Stomach (tissue), 4 donors: ENCODE measurements at regions not wholly inside any gene's neighbourhood (a gene's known extent, or its start where the extent isn't known, plus 50 kb on each side); places are given as distances from the start of the nearest gene placed in this dataset.

ENCODE experiments used
- EP300 ChIP-seq: sonication (generic); formaldehyde crosslinking; IDR thresholded peaks from one replicate; pipeline ENCODE4 v1.6.1; 2017; ENCODE audit warnings: antibody characterized with exemption
- POLR2A ChIP-seq, 4 donors: fragments of 450-650 bp; IDR thresholded peaks; one replicate each; pipeline ENCODE4 v1.6.1; 2016; ENCODE audit warnings: antibody characterized with exemption in 4 of 4, control low read depth in 2 of 4, mild to moderate bottlenecking in 1 of 4, moderate library complexity in 1 of 4
- POLR2AphosphoS5 ChIP-seq, 3 donors: sonication (generic); formaldehyde crosslinking; IDR thresholded peaks; one replicate each; pipeline ENCODE4 v1.6.1; 2016; ENCODE audit warnings: antibody characterized with exemption in 3 of 3
- TF ChIP-seq, protein P1 (sequence below), 7 experiments: fragments of 450-650 bp in 4 of 7; fragments of 200-600 bp in 3 of 7; sonication (generic) in 3 of 7; IDR thresholded peaks; one replicate each; pipeline ENCODE4 v1.5.1; 2016 to 2019; ENCODE audit warnings: antibody characterized with exemption in 7 of 7, control low read depth in 2 of 7, mild to moderate bottlenecking in 1 of 7

DNA sequence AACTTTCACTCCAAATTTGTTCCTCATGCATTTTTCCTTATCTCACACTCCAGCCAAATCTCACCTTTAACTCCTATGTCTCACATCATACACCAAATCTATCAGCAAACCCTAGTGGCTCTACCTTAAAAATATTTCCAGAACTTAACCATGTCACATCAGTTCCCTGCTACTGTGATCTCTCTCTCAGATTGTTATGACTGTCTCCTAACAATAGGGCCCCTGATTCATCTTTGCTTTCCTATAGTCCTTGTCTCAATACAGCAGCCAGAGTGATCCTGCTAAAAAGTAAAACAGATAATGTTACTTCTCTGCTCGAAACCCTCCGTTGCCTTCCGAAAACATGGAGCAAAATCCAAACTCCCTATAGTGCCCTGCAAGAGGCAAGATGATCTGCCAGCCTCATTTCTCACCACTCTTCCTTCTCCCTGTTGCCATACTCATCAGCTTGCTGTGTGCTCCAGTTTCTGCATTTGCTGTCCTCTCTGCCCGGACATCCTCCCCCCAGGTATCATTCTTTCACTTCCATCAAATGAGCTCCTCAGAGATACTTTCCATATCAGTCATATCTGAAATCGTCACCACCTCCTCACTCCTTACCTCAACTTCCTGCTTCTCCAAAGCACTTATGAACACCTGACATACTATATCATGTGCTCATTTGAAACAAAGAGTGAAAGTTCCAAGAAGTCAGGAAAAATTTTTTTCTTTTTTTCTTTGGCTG is 293.4 kb upstream of the NR3C2 start:
- TF ChIP-seq, protein P1, sequence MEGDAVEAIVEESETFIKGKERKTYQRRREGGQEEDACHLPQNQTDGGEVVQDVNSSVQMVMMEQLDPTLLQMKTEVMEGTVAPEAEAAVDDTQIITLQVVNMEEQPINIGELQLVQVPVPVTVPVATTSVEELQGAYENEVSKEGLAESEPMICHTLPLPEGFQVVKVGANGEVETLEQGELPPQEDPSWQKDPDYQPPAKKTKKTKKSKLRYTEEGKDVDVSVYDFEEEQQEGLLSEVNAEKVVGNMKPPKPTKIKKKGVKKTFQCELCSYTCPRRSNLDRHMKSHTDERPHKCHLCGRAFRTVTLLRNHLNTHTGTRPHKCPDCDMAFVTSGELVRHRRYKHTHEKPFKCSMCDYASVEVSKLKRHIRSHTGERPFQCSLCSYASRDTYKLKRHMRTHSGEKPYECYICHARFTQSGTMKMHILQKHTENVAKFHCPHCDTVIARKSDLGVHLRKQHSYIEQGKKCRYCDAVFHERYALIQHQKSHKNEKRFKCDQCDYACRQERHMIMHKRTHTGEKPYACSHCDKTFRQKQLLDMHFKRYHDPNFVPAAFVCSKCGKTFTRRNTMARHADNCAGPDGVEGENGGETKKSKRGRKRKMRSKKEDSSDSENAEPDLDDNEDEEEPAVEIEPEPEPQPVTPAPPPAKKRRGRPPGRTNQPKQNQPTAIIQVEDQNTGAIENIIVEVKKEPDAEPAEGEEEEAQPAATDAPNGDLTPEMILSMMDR (IDR thresholded peaks at IDR 0.05): no peak
- no peak for TF ChIP-seq POLR2A (IDR thresholded peaks at IDR 0.05)
- TF ChIP-seq POLR2AphosphoS5 (IDR thresholded peaks at IDR 0.05): no peak
- no peak for TF ChIP-seq EP300
